ENCODE measurements at regions not wholly inside any gene's neighbourhood (a gene's known extent, or its start where the extent isn't known, plus 50 kb on each side); places are given as distances from the start of the nearest gene placed in this dataset.

DNA sequence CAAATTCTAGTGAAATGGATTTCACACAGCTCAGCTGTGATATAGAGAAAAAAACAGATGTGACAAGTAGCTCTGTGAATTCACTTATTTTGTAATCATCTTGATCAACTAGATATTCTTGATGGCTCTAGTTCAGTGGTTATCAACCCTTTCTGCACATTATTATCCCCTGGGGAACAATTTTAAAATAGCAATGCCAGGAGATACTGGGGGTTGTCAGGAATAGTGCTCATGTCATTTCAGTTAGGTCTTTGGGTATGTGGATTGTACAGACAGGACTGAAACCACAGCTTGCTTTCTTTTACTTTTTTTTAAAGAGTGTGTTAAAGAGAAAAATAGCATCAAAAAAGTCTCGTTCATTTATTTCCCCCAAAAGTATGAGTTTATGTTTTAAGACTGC lies 269.0 kb upstream of the PDGFD start:
- no peak for DNase-seq
- intact Hi-C loops (cut with DNase I), result no loop called here
- no peaks in the 10 kb centered on the region for H3K36me3 ChIP-seq
- no peaks in the 10 kb centered on the region for H3K4me1 ChIP-seq
- TF ChIP-seq POLR2A (IDR thresholded peaks at IDR 0.05) (no peak), CTCF (IDR thresholded peaks at IDR 0.05) (no peak)
- H3K27me3 ChIP-seq, result no peaks in the 10 kb centered on the region
- no peaks in the 10 kb centered on the region for H3K9me3 ChIP-seq
- no peak overlapping the region for H3K27ac ChIP-seq
- 78 to 82% methylated on average over 1 of the region's 1 CpG for WGBS, 2 donors
- no peak overlapping the region for H3K4me3 ChIP-seq (replicated peaks in 1 of 3)

DNA sequence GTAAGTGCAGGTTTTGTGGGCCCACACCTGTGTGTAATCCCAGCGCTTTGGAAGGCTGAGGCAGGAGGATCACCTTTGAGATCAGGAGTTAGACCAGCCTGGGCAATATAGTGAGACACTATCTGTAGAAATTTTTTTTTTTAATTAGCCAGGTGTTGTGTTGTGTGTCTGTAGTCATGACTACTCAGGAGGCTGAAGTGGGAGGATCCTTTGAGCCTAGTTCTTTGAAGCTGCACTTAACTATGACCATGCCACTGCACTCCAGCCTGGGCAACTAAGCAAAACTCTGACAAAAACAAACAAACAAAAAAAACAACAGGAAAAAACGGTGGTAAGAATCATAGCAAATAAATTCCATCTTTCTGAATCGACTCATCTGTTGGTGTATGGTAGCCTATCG lies 268.6 kb upstream of the PDGFD start:
- DNase-seq, result no peak
- 65 to 69% methylated on average over 4 of the region's 4 CpGs for WGBS, 2 donors
- Histone ChIP-seq H3K4me1 (no peaks in the 10 kb centered on the region), H3K27me3 (no peaks in the 10 kb centered on the region), H3K4me3 (replicated peaks in 1 of 3) (no peak overlapping the region), H3K27ac (no peak overlapping the region), H3K36me3 (no peaks in the 10 kb centered on the region), H3K9me3 (no peaks in the 10 kb centered on the region)
- TF ChIP-seq CTCF (IDR thresholded peaks at IDR 0.05) (no peak), POLR2A (IDR thresholded peaks at IDR 0.05) (no peak)
- intact Hi-C loops (cut with DNase I), result no loop called here

- Histone ChIP-seq H3K36me3 (no peaks in the 10 kb centered on the region), H3K27me3 (no peaks in the 10 kb centered on the region), H3K9me3 (no peaks in the 10 kb centered on the region), H3K27ac (no peak overlapping the region), H3K4me3 (replicated peaks in 1 of 3) (no peak overlapping the region), H3K4me1 (no peaks in the 10 kb centered on the region)
- WGBS, 2 donors, result 97% methylated on average over 5 to 21 of the region's 23 CpGs
- TF ChIP-seq CTCF (IDR thresholded peaks at IDR 0.05) (no peak), POLR2A (IDR thresholded peaks at IDR 0.05) (no peak)
- intact Hi-C loops (cut with DNase I), result no loop called here
- no peak for DNase-seq
Measured at GRCh38 chr11:104422324-104422944, 258.5 kb upstream of the PDGFD start.

- Histone ChIP-seq H3K27ac (no peak overlapping the region), H3K27me3 (no peaks in the 10 kb centered on the region), H3K4me1 (no peaks in the 10 kb centered on the region), H3K4me3 (replicated peaks in 1 of 3) (no peak overlapping the region), H3K9me3 (no peaks in the 10 kb centered on the region), H3K36me3 (no peaks in the 10 kb centered on the region)
- WGBS, 2 donors, result 82 to 90% methylated on average over 2 of the region's 2 CpGs
- no peak for DNase-seq
- intact Hi-C loops (cut with DNase I), result no loop called here
- TF ChIP-seq CTCF (IDR thresholded peaks at IDR 0.05) (no peak), POLR2A (IDR thresholded peaks at IDR 0.05) (no peak)
Measured at GRCh38 chr11:104410336-104410735, 246.4 kb upstream of the PDGFD start.

DNA sequence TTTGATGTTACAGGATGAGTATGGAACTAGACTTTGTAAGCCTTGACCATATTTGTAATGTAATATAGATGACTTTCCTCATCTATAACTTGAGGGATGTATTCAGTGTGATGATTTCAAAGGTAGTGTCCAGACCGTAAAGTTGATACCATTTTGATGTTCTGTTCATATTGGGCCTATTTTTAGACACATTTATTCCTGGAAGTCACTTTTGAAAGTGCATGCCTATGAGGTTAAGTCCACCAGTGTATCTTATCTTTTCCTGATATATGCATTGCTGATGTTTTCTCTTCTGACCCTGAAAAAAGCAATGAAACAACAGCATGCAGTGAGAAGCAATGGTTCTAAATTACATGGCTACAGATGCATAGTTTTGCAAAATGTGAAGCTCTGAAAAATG lies 244.7 kb upstream of the PDGFD start:
- TF ChIP-seq POLR2A (IDR thresholded peaks at IDR 0.05), result no peak
- no peak for TF ChIP-seq CTCF (IDR thresholded peaks at IDR 0.05)
- no peak for DNase-seq
- Histone ChIP-seq H3K4me1 (no peaks in the 10 kb centered on the region), H3K36me3 (no peaks in the 10 kb centered on the region), H3K27me3 (no peaks in the 10 kb centered on the region), H3K9me3 (no peaks in the 10 kb centered on the region), H3K4me3 (replicated peaks in 1 of 3) (no peak overlapping the region), H3K27ac (no peak overlapping the region)
- intact Hi-C loops (cut with DNase I), result no loop called here
- 87 to 88% methylated on average over 1 of the region's 1 CpG for WGBS, 2 donors
